Caco-2 (cell line): ENCODE measurements at regions not wholly inside any gene's neighbourhood (a gene's known extent, or its start where the extent isn't known, plus 50 kb on each side); places are given as distances from the start of the nearest gene placed in this dataset.

Experiments
- BruUV-seq: library from RNA; stranded (reverse); fragments of 400-500 nt; replicated peaks from 2 replicates; lab custom pipeline; 2021; lab: Mats Ljungman, UMichigan
- CTCF ChIA-PET: fragments of 300-600 bp; sonication (Branson Sonifier 250); formaldehyde crosslinking; loops from one replicate; lab custom pipeline; 2022; ENCODE audit warnings: antibody characterized with exemption; lab: Charles Lee
- POLR2A ChIA-PET: fragments of 300-600 bp; sonication (Branson Sonifier 250); formaldehyde crosslinking; loops from one replicate; lab custom pipeline; 2022; ENCODE audit warnings: antibody characterized with exemption; lab: Charles Lee
- DNase-seq, 2 experiments: peaks; one replicate each; pipeline versions ENCODE4 v3.0.0 to v3.0.0-alpha.2; 2020 to 2022
- H3K27me3 ChIP-seq: replicated peaks from 2 replicates; pipeline ENCODE4 v1.6.0; 2011; ENCODE audit warnings: low read length; ENCODE audit not compliant: control insufficient read depth, insufficient read depth
- H3K36me3 ChIP-seq: 2 replicates; pipeline ENCODE4 v1.5.1; 2011; ENCODE audit warnings: low read length; ENCODE audit not compliant: control insufficient read depth, insufficient read depth
- H3K4me1 ChIP-seq: fragments of 250-450 bp; sonication (Bioruptor Pico); 2 replicates; pipeline ENCODE4 v1.5.1; 2020; ENCODE audit warnings: mild to moderate bottlenecking
- H3K4me3 ChIP-seq: 2 replicates; pipeline ENCODE4 v1.5.1; 2011; ENCODE audit warnings: low read depth, mild to moderate bottlenecking, control low read depth, low read length
- H3K9me3 ChIP-seq: fragments of 250-450 bp; sonication (Bioruptor Pico); 2 replicates; pipeline ENCODE4 v1.5.1; 2020; ENCODE audit warnings: mild to moderate bottlenecking, moderate library complexity
- H3K27ac Mint-ChIP-seq: one replicate; pipeline ENCODE4 v1.8.0; 2022; ENCODE audit warnings: mixed read lengths; ENCODE audit not compliant: unreplicated experiment
- H3K27me3 Mint-ChIP-seq: one replicate; pipeline ENCODE4 v1.8.0; 2022; ENCODE audit warnings: mixed read lengths; ENCODE audit not compliant: insufficient read depth, unreplicated experiment
- H3K36me3 Mint-ChIP-seq: one replicate; pipeline ENCODE4 v1.8.0; 2022; ENCODE audit warnings: mild to moderate bottlenecking, mixed read lengths; ENCODE audit not compliant: insufficient read depth, unreplicated experiment
- H3K4me1 Mint-ChIP-seq: one replicate; pipeline ENCODE4 v1.8.0; 2022; ENCODE audit warnings: low read depth, mixed read lengths; ENCODE audit not compliant: unreplicated experiment
- H3K4me3 Mint-ChIP-seq: one replicate; pipeline ENCODE4 v1.8.0; 2022; ENCODE audit warnings: mild to moderate bottlenecking, moderate library complexity, mixed read lengths; ENCODE audit not compliant: unreplicated experiment
- H3K9me3 Mint-ChIP-seq: one replicate; pipeline ENCODE4 v1.8.0; 2022; ENCODE audit warnings: mixed read lengths; ENCODE audit not compliant: unreplicated experiment
- CTCF ChIP-seq, 2 experiments: fragments of 200-600 bp in 1 of 2; IDR thresholded peaks; 1 replicate in 1 of 2; 2 replicates in 1 of 2; pipeline versions ENCODE4 v1.5.1 to v1.8.0; 2011 to 2022; ENCODE audit warnings: antibody characterized with exemption in 1 of 2, control low read depth in 1 of 2, inconsistent platforms in 1 of 2, low read depth in 1 of 2, low read length in 1 of 2, mild to moderate bottlenecking in 1 of 2, moderate library complexity in 1 of 2; ENCODE audit not compliant: insufficient read depth in 1 of 2, severe bottlenecking in 1 of 2, unreplicated experiment in 1 of 2
- intact Hi-C: fragments of 100-400 bp; cut with micrococcal nuclease; formaldehyde crosslinking; loops from one replicate; pipeline ENCODE4 v1.10.0; 2022; ENCODE audit not compliant: unreplicated experiment

GRCh38 chr20:61048302-61048701 is 203.8 kb upstream of the CDH4 start:
- H3K36me3 Mint-ChIP-seq: no peaks in the 10 kb centered on the region
- CTCF ChIA-PET: no interaction called here
- H3K4me3 ChIP-seq: no peak overlapping the region
- no peaks in the 10 kb centered on the region for H3K27me3 ChIP-seq
- no peaks in the 10 kb centered on the region for H3K4me1 ChIP-seq
- peaks cover 2% of the 10 kb centered on the region for H3K27me3 Mint-ChIP-seq
- H3K27ac Mint-ChIP-seq: no peak overlapping the region
- peaks cover 35% of the 10 kb centered on the region; the same call in 1 of the 2 replicates for H3K9me3 ChIP-seq
- BruUV-seq: no TSS peak
- H3K36me3 ChIP-seq: no peaks in the 10 kb centered on the region
- no peaks in the 10 kb centered on the region for H3K9me3 Mint-ChIP-seq
- H3K4me3 Mint-ChIP-seq: no peak overlapping the region
- DNase-seq: no peak
- no peaks in the 10 kb centered on the region for H3K4me1 Mint-ChIP-seq
- POLR2A ChIA-PET: no interaction called here
- no peak for TF ChIP-seq CTCF (IDR thresholded peaks at IDR 0.05; ENCODE audit: insufficient read depth in 1 of 2, low read depth in 1 of 2, low read length in 1 of 2, severe bottlenecking in 1 of 2, unreplicated experiment in 1 of 2)
- intact Hi-C loops: no loop called here

DNA sequence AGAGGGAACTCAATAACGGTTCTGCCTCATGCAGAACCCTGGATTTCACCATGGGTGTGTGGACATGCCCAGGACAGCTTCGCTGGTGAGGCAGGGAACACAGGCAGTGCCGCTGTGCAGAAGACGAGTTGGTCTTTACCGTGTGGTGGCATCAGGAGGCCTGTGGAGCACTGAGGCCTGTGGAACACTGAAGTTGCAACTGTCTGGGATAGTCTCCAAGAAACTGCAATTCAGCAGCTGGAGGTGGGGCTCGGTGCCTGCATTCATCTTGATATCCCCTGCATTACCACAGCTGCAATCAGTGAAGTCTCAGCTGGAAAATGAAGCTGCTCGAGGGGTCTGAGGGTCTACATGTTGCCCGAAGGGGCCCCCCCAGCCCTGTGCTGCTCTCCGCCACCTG is 202.4 kb upstream of the CDH4 start:
- Histone ChIP-seq H3K9me3 (peaks cover 32% of the 10 kb centered on the region; the same call in 1 of the 2 replicates), H3K27me3 (no peaks in the 10 kb centered on the region), H3K4me1 (no peaks in the 10 kb centered on the region), H3K4me3 (no peak overlapping the region), H3K36me3 (no peaks in the 10 kb centered on the region)
- H3K9me3 Mint-ChIP-seq: no peaks in the 10 kb centered on the region
- POLR2A ChIA-PET: no interaction called here
- CTCF ChIA-PET: no interaction called here
- H3K27ac Mint-ChIP-seq: no peak overlapping the region
- no TSS peak for BruUV-seq
- H3K4me3 Mint-ChIP-seq: no peak overlapping the region
- H3K36me3 Mint-ChIP-seq: no peaks in the 10 kb centered on the region
- no peaks in the 10 kb centered on the region for H3K4me1 Mint-ChIP-seq
- no peak for DNase-seq
- intact Hi-C loops: no loop called here
- H3K27me3 Mint-ChIP-seq: peaks cover 7% of the 10 kb centered on the region
- TF ChIP-seq CTCF (IDR thresholded peaks at IDR 0.05; ENCODE audit: insufficient read depth in 1 of 2, low read depth in 1 of 2, low read length in 1 of 2, severe bottlenecking in 1 of 2, unreplicated experiment in 1 of 2): no peak

GRCh38 chr20:61050336-61050890 is 201.6 kb upstream of the CDH4 start:
- H3K9me3 ChIP-seq: peaks cover 32% of the 10 kb centered on the region; the same call in 1 of the 2 replicates
- Mint-ChIP-seq H3K4me3 (no peak overlapping the region), H3K27me3 (peaks cover 7% of the 10 kb centered on the region), H3K36me3 (no peaks in the 10 kb centered on the region), H3K9me3 (no peaks in the 10 kb centered on the region), H3K4me1 (no peaks in the 10 kb centered on the region), H3K27ac (no peak overlapping the region)
- CTCF ChIA-PET: no interaction called here
- TF ChIP-seq CTCF (IDR thresholded peaks at IDR 0.05; ENCODE audit: insufficient read depth in 1 of 2, low read depth in 1 of 2, low read length in 1 of 2, severe bottlenecking in 1 of 2, unreplicated experiment in 1 of 2): no peak
- H3K27me3 ChIP-seq: no peaks in the 10 kb centered on the region
- H3K36me3 ChIP-seq: no peaks in the 10 kb centered on the region
- DNase-seq: peak in 1 of 2 experiments; percentile 23
- BruUV-seq: no TSS peak
- POLR2A ChIA-PET: no interaction called here
- H3K4me1 ChIP-seq: no peaks in the 10 kb centered on the region
- H3K4me3 ChIP-seq: no peak overlapping the region
- intact Hi-C loops: no loop called here
